ENCODE measurements at regions not wholly inside any gene's neighbourhood (a gene's known extent, or its start where the extent isn't known, plus 50 kb on each side); places are given as distances from the start of the nearest gene placed in this dataset.

DNA sequence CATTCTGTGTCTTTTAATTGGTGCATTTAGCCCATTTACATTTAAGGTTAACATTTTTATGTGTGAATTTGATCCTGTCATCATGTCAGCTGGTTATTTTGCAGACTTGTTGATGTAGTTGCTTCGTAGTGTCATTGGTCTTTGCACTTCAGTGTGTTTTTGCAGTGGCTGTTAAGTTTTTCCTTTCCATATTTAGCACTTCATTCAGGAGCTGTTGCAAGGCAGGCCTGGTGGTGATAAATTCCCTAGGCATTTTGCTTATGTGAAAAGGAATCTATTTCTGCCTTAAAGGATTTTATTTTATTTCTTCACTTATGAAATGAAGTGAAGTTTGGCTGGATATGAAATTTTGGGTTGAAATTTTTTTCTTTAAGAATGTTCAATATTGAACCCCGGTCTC is 70.2 kb upstream of the CD96 start:
- TF ChIP-seq, protein P1, sequence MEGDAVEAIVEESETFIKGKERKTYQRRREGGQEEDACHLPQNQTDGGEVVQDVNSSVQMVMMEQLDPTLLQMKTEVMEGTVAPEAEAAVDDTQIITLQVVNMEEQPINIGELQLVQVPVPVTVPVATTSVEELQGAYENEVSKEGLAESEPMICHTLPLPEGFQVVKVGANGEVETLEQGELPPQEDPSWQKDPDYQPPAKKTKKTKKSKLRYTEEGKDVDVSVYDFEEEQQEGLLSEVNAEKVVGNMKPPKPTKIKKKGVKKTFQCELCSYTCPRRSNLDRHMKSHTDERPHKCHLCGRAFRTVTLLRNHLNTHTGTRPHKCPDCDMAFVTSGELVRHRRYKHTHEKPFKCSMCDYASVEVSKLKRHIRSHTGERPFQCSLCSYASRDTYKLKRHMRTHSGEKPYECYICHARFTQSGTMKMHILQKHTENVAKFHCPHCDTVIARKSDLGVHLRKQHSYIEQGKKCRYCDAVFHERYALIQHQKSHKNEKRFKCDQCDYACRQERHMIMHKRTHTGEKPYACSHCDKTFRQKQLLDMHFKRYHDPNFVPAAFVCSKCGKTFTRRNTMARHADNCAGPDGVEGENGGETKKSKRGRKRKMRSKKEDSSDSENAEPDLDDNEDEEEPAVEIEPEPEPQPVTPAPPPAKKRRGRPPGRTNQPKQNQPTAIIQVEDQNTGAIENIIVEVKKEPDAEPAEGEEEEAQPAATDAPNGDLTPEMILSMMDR (IDR thresholded peaks at IDR 0.05; ENCODE audit: low read depth, low read length, missing control alignments), result no peak
- no peak for DNase-seq (ENCODE audit: extremely low read depth, low read depth)
- H3K4me3 ChIP-seq (replicated peaks; ENCODE audit: low read depth, low read length), result no peak overlapping the region

DNA sequence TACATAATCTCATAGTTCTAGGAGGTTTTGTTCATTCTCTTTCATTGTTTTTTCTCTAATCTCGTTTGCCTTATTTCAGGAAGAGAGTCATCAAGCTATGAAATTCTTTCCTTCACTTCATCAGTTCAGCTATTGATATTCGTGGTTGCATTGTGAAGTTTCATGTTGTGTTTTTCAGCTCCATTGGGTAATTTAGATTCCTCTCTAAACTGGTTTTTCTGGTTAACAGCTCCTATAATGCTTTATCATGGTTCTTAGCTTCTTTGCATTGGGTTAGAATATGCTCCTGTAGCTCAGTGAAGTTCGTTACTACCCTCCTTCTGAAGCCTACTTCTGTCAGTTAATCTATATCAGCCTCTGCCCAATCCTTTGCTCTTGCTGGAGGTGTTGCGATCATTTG is 69.4 kb upstream of the CD96 start:
- TF ChIP-seq, protein P1 (IDR thresholded peaks at IDR 0.05; ENCODE audit: low read depth, low read length, missing control alignments), result no peak
- no peak for DNase-seq (ENCODE audit: extremely low read depth, low read depth)
- H3K4me3 ChIP-seq (replicated peaks; ENCODE audit: low read depth, low read length), result no peak overlapping the region

DNA sequence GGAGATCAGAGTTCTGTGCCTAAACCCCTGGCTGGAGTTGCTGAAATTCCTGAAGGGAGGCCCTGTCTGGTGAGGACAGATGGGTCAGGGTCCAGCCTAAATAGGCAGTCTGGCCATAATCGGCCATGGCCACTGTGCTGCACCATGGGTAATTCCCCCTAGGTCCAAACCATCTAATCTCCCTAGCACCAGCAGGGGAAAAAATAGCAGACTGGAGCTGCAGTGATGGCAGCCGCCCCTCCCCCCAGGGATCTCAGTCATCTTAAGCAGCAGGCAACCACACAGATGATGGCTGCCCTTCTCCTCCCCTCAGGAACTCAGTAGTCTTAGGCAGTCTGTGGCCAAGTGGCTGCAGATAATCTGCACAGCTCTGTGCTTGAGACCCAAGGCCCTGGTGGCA is 68.4 kb upstream of the CD96 start:
- no peak overlapping the region for H3K4me3 ChIP-seq (replicated peaks; ENCODE audit: low read depth, low read length)
- DNase-seq (ENCODE audit: extremely low read depth, low read depth), result no peak
- TF ChIP-seq, protein P1 (IDR thresholded peaks at IDR 0.05; ENCODE audit: low read depth, low read length, missing control alignments), result no peak

DNA sequence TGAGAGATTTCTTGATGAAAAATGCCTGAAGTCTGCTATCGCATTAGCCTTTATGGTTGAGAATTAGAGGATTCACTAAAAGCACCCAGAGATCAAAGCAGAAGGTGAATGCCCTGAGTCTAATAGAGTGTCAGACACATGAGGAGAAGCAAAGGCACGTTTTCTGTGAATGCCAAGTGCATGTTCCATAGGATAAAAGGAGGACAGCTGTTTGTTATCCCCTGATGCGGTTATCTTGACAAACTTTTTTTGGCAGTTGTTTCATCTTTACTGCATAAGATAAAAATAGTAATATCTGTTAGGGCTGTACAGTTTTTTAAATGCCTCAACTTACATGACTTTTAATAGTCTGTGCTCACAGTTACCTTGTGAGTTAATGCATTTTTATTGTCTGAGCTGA is 65.3 kb upstream of the CD96 start:
- TF ChIP-seq, protein P1 (IDR thresholded peaks at IDR 0.05; ENCODE audit: low read depth, low read length, missing control alignments), result no peak
- H3K4me3 ChIP-seq (replicated peaks; ENCODE audit: low read depth, low read length), result no peak overlapping the region
- no peak for DNase-seq (ENCODE audit: extremely low read depth, low read depth)

DNA sequence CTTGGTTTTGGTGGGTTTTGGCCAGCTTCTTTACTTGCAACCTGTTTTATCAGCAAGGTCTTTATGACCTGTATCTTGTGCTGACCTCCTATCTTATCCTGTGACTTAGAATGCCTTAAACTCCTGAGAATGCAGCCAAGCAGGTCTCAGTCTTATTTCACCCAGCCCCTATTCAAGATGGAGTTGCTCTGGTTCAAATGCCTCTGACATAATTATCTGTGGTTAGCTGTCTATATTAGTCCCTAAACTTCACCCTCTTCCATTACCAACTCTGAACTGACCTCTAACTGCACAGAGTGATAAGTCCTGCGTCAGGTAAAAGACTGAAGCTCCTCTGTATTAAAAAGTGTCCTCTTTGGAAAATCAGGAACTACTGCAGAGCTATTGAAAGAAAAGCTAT is 61.9 kb upstream of the CD96 start:
- DNase-seq (ENCODE audit: extremely low read depth, low read depth), result no peak
- TF ChIP-seq, protein P1 (IDR thresholded peaks at IDR 0.05; ENCODE audit: low read depth, low read length, missing control alignments), result no peak
- no peak overlapping the region for H3K4me3 ChIP-seq (replicated peaks; ENCODE audit: low read depth, low read length)

DNA sequence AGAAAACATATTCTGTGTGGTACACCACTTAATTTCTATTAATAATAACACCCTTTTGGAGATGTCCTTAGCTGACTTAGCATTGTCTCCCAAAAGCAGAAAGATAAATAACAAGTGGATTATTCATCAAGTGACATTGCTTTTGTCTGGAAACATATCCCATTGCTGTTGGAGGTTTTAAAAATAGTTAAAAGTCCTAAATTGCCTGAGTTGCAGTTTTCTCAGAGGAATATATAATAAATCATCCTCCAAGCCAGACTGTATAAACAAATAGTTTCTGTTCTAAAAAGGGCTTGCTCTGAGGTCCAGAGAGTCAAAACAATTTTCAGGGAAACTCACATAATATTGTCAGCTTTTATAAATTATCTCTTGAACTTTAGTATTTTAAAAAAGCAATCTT is 60.4 kb upstream of the CD96 start:
- DNase-seq (ENCODE audit: extremely low read depth, low read depth), result no peak
- TF ChIP-seq, protein P1 (IDR thresholded peaks at IDR 0.05; ENCODE audit: low read depth, low read length, missing control alignments), result no peak
- no peak overlapping the region for H3K4me3 ChIP-seq (replicated peaks; ENCODE audit: low read depth, low read length)

DNA sequence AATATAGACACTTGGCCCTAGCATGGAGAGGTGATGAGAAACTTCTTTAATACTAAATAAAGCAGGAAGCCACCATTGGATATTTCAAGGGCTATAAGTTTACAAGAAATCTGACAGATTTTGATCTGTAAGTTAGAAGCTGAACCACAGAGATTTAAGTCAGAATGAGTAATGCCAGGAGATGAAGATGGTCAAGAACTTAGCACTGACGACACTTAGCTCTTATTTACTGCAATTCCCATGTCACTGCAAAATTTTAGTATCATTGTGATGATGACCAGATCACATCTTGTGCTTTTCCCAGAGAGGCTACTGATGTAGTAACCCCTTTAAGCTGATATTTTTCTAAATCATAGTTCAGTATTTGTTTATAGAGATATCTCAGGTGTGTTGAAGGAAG is 59.4 kb upstream of the CD96 start:
- TF ChIP-seq, protein P1 (IDR thresholded peaks at IDR 0.05; ENCODE audit: low read depth, low read length, missing control alignments), result no peak
- H3K4me3 ChIP-seq (replicated peaks; ENCODE audit: low read depth, low read length), result no peak overlapping the region
- no peak for DNase-seq (ENCODE audit: extremely low read depth, low read depth)
